Bone marrow (tissue), 2 donors: ENCODE measurements at regions not wholly inside any gene's neighbourhood (a gene's known extent, or its start where the extent isn't known, plus 50 kb on each side); places are given as distances from the start of the nearest gene placed in this dataset.
A peak's percentile ranks its signal among the peaks of the same experiment; 100 is the strongest.
"Not testable (repeated sequence)": the region's sequence is repeated elsewhere in the genome, so short reads cannot be mapped to it uniquely, and the experiment has no call there.

Experiments
- DNase-seq, 2 donors: peaks; one replicate each; lab custom pipeline; 2025; lab: John Stamatoyannopoulos, UW

- no peak for DNase-seq
These were observed 163.2 kb upstream of the KLF7 start for GRCh38 chr2:207328944-207329386.

- no peak for DNase-seq
These were observed 165.2 kb upstream of the KLF7 start for GRCh38 chr2:207330912-207331311.

GRCh38 chr2:207331674-207332073 is 165.9 kb upstream of the KLF7 start:
- DNase-seq: no peak

GRCh38 chr2:207332480-207333212 is 166.9 kb upstream of the KLF7 start:
- peak in 1 of 2 donors; percentile 77 for DNase-seq

GRCh38 chr2:207333599-207334300 is 168.0 kb upstream of the KLF7 start:
- no peak for DNase-seq

- no peak for DNase-seq
These were observed 168.5 kb upstream of the KLF7 start for GRCh38 chr2:207334301-207334623.

- DNase-seq: peak in 1 of 2 donors; percentile 15
These were observed 169.1 kb upstream of the KLF7 start for GRCh38 chr2:207334624-207335371.

GRCh38 chr2:207337234-207338219 is 171.8 kb upstream of the KLF7 start:
- DNase-seq: peak in 1 of 2 donors; percentile 17

- DNase-seq: no peak
These were observed 172.5 kb upstream of the KLF7 start for GRCh38 chr2:207338220-207338607.

GRCh38 chr2:207338610-207339009 is 172.9 kb upstream of the KLF7 start:
- no peak for DNase-seq

GRCh38 chr2:207341112-207341750 is 175.5 kb upstream of the KLF7 start:
- no peak for DNase-seq

GRCh38 chr2:207341804-207342203 is 176.1 kb upstream of the KLF7 start:
- no peak for DNase-seq

- not testable (repeated sequence) for DNase-seq
These were observed 179.0 kb upstream of the KLF7 start for GRCh38 chr2:207344596-207345394.

- DNase-seq: no peak
These were observed 178.6 kb upstream of the CREB1 start for GRCh38 chr2:207351171-207351570.

- peak in 1 of 2 donors; percentile 45 for DNase-seq
These were observed 176.6 kb upstream of the CREB1 start for GRCh38 chr2:207352978-207353671.

- DNase-seq: no peak
These were observed 175.9 kb upstream of the CREB1 start for GRCh38 chr2:207353836-207354235.

GRCh38 chr2:207354462-207354861 is 175.3 kb upstream of the CREB1 start:
- no peak for DNase-seq

- DNase-seq: no peak
These were observed 173.2 kb upstream of the CREB1 start for GRCh38 chr2:207356567-207356966.

GRCh38 chr2:207357216-207357615 is 172.5 kb upstream of the CREB1 start:
- no peak for DNase-seq

GRCh38 chr2:207362716-207363115 is 167.0 kb upstream of the CREB1 start:
- no peak for DNase-seq
